GM21529 (cell line): ENCODE measurements at regions not wholly inside any gene's neighbourhood (a gene's known extent, or its start where the extent isn't known, plus 50 kb on each side); places are given as distances from the start of the nearest gene placed in this dataset.

Source experiments
- ATAC-seq: cut with Tn5 transposase; IDR thresholded peaks from one replicate; pipeline ENCODE4 v1.9.1; 2021; ENCODE audit not compliant: unreplicated experiment

DNA sequence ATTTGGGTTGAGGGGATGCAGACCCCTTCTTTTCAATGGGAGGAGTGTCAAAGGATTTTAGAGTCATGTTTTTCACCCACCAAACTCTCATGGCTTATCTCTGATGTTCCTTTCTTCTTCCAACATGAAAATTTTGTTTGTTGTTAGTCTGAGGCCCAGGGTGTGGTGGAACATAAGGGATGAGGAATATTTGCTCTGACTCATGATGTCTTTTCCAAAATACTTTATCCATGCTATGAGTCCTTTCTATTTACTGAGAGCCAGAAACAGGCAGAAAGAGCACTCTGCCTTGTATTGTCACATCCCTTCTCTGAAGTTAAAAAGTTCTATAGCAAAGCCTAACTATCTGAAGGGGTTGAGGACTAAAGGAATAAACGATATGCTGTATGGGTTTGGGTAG is 61.6 kb upstream of the GYPA start:
- ATAC-seq: no peak

DNA sequence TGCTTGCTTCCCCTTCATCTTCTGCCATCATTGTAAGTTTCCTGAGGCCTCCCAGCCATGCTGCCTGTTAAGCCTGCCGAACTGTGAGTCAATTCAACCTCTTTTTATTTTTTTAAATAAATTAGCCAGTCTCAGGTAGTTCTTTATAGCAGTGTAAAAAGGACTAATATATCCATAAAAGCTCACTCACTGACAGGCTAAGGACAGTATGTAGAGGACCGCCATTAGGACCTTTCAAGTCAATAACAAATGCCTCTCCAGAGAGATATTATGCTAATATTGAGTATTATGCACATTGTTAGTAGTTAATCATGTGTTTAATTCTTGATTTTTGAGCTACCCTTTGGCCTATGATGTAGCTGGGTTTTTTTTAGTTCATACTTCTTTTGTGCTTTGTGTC is 62.6 kb upstream of the GYPA start:
- ATAC-seq: no peak

GRCh38 chr4:144204431-144204830 is 63.9 kb upstream of the GYPA start:
- no peak for ATAC-seq

GRCh38 chr4:144206711-144207110 is 66.2 kb upstream of the GYPA start:
- ATAC-seq: no peak

DNA sequence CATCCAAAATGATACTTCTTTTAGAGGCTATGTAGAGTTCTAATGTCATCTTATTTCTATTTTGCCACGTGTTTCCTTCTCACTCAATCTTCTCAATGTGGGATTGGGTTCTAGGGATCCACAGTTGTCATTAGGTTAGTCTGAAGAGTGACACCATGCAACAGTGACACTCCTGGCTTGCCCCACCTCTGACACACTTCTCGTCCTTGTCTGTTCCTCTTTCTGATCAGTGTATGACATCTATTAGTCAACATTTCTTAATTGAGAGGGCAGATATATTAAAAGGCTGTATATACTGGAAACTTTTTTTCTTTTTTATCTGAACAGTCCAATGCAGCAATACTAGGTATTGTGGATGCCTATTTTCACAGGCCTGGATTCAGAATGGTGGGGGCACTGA is 67.6 kb upstream of the GYPA start:
- no peak for ATAC-seq

GRCh38 chr4:144209491-144209890 is 69.0 kb upstream of the GYPA start:
- ATAC-seq: no peak

GRCh38 chr4:144213371-144213770 is 72.9 kb upstream of the GYPA start:
- ATAC-seq: no peak

GRCh38 chr4:144223149-144223548 is 82.6 kb upstream of the GYPA start:
- ATAC-seq: no peak

DNA sequence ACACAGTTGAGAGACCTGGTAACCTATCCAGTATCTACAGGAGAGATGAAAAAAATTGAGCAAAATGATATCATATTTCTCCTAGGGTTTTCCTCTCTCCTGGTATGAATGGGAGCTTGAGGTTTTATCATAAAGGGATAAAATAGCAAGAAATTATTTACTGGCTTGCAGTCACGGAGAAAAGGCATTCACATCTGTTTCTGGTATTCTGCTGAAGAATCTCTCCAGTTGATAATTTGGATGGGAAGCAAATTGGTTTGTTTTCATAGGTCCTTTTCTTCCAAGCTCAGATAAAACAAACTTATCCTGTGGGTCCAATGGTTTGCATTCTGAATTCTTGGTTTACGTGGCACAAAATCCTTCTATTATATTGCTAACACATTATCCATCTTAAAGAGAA is 83.1 kb upstream of the GYPA start:
- ATAC-seq: no peak

DNA sequence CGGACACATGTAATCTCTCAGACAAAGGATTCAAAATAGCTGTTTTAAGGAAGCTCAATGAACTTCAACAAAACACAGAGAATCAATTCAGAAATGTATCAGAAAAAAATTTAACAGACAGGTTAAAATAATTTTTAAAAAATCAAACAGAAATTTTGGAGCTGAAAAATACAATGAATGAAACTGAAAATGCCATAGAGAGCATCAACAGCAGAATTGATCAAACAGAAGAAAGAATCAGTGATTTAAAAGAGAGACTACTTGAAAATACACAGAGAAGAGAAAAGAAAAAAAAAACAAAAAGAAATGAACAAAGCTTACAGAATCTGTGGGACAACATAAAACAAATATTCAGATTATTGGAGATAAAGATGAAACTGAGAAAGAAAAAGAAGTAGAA is 118.8 kb upstream of the GYPA start:
- ATAC-seq: no peak

DNA sequence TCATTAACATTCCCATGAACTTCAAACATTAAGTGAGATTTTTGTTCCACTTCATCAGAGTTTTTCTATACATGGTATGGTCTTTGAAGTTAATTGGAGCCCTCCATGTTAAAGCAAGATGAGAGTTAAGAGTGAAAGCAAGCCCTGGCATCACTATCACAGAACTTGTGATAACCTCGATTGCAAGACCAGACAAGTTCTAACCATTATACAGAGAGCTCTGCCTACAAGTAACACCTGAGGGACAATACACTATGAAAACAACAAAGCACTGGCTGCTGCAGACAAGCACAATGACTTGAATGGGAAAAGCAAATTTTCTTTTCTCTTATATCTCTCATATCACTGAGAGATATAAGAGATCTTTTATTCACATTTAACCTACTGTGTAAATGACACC is 126.6 kb upstream of the GYPA start:
- ATAC-seq: no peak

DNA sequence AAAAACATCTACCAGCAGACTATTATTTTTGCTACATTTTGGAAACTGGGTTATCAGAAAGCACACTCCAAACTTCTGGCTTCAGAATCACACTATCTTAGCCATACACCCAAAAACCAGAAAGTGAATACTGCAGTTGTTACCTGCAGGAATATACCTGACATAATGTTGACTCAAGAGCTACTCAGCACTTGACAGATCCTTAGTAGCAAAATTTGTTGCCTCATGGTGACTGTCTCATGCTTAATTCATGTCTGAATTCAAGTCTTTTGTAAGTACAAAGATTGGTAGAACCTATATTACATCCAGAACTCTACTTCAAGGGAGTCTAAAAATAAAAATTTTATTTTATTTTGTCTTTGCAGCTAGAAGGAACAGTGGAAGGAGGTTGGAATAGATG is 140.2 kb upstream of the GYPA start:
- ATAC-seq: no peak

- no peak for ATAC-seq
Observed at GRCh38 chr4:144283526-144283925, 143.0 kb upstream of the GYPA start.

DNA sequence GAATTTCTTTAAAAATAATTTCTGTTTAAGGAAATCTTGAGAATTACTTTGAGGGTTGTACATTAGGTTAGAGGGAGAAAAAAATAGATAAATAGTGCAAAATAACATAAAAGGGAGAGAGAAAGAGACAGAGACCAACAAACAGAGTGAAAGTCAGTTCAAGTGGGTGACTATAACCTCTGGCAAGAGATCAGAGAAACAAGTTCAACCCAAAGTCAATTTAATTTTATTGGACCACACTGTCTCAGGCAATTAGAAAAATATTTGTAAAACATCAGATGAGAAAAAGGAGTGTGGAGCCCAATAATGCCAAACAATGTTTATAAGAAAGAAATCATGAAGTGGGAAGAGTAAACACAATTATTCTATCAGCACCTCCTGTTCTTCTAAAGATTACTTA is 143.5 kb upstream of the GYPA start:
- no peak for ATAC-seq

DNA sequence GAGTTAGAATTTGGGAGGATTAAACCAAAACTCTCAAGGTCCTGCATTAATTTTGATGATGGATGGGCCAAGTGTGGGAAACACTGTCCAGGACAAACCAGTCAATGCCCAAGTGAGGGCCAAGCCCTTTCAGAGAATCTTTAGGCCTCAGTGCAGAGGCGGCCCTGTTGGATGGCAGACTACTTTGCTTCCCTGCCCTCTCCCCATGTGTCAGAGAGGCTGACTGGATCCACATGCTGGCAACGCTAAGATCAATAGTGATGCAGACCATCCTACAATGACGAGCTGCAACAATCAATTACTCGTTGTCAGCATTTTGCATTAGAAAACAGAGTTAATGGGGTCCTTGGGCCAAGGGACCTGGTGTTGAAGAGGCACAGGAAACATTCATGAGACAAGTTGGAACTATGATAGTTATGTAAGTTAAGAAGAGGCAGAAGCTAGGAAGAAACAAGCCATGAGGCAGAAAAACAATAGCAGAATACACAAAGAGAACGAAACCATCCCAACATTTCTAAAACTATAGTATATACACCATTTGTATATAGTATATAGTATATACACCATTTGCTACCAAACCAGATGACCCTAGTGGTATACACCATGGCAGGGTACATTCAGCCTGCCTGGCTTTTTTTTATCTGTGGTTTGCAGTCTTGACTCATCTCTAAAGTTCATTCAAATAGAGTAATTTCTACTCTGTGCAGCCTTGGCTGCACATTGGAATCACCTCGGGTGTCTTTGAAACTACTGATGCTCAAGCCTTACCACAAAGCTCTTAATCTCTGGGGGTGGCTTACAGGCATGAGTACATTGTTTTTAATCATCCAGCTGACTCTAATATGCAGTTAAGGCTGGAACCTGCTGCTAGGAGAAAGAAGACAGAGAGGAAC is 147.7 kb upstream of the GYPA start:
- peak; percentile 95 for ATAC-seq

- ATAC-seq: no peak
Observed at GRCh38 chr4:144289667-144290428, 149.3 kb upstream of the GYPA start.

DNA sequence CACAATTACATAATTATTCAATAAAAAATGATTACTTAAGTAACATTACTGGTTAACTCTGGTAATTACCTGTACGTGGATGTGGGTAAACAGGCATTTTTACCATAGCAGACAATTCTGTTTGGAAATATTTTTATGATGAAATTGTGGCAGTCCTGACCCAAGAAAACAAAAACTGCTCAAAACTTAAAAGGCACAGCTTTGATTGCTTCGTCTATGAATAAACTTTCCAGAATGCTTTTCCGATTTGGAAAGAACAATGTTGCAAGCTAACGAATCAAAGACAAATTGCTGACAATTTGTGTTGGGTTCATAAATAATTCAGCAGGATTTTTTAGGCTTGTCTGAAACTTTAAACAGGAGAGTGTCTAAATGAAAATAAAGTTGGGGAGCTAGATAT is 150.6 kb upstream of the GYPA start:
- ATAC-seq: no peak

- no peak for ATAC-seq
Observed at GRCh38 chr4:144294211-144294610, 153.7 kb upstream of the GYPA start.

GRCh38 chr4:144295286-144295995 is 154.9 kb upstream of the GYPA start:
- no peak for ATAC-seq

- no peak for ATAC-seq
Observed at GRCh38 chr4:144296941-144297340, 156.4 kb upstream of the GYPA start.

DNA sequence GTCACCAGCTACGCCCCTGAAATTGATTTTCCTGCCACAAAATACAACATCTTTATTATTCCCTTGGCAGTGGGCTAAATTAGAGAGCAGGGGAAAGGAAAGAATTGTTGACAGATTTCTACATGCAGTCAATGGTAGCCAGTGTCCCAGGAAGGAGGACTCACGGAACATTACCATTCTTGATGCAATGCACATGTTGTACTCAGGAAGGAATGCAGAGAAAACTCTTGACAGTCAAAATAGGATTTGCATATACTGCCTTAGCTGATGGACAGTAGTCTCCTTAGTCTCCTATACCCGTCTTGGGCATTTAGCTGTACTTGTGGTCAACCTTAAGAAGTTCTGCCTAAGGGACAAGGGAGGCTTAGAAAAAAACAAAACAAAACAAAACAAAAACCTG is 158.0 kb upstream of the GYPA start:
- no peak for ATAC-seq

DNA sequence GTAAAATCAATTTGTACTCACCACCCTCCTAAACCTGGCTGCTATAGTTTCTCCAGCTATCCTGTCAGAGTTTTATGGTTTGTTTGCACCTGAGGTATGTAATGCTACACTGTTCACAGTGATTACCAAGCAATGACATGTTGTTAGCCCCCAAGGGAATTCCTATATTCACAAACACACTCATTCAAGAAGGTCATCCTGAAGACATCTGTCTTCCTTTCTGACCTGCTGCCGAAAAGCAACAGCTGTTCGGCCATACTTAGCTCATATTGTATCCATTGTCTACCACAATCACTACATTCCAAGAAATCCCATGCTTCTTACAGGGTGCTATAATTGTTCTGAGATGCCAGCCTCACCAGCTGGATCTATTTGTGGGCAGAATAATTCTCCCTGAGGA is 160.1 kb upstream of the GYPA start:
- ATAC-seq: no peak
